Gastrocnemius medialis (tissue), 4 donors: ENCODE measurements at regions not wholly inside any gene's neighbourhood (a gene's known extent, or its start where the extent isn't known, plus 50 kb on each side); places are given as distances from the start of the nearest gene placed in this dataset.

Source experiments
- ATAC-seq, 2 donors: fragments of 150-250 bp; one replicate each; pipeline ENCODE4 v1.9.1; 2016
- DNase-seq, 2 donors: peaks; one replicate each; pipeline ENCODE4 v3.0.0-alpha.2; 2019
- H3K27ac ChIP-seq, 4 donors: fragments of 200-600 bp; sonication (generic); 1 replicate in 1 of 4; 2 replicates in 3 of 4; pipeline ENCODE4 v1.5.1; 2016 to 2018; ENCODE audit warnings: mild to moderate bottlenecking in 2 of 4, moderate library complexity in 1 of 4
- H3K27me3 ChIP-seq, 3 donors: fragments of 200-600 bp; sonication (generic) in 2 of 3; 1 replicate in 1 of 3; 2 replicates in 2 of 3; pipeline versions ENCODE4 v1.5.1 to v1.6.0; 2016 to 2019; ENCODE audit warnings: mild to moderate bottlenecking in 1 of 3, moderate library complexity in 1 of 3
- H3K36me3 ChIP-seq, 2 donors: fragments of 200-600 bp; sonication (generic) in 1 of 2; one replicate each; pipeline ENCODE4 v1.5.1; 2017 to 2018
- H3K4me1 ChIP-seq, 2 donors: fragments of 200-600 bp; sonication (generic) in 1 of 2; one replicate each; pipeline ENCODE4 v1.5.1; 2016 to 2017; ENCODE audit warnings: mild to moderate bottlenecking in 2 of 2
- H3K4me3 ChIP-seq, 4 donors: fragments of 200-600 bp; sonication (generic) in 3 of 4; 1 replicate in 1 of 4; 2 replicates in 3 of 4; pipeline ENCODE4 v1.5.1; 2016 to 2019; ENCODE audit warnings: mild to moderate bottlenecking in 2 of 4
- H3K9me3 ChIP-seq, 3 donors: fragments of 200-600 bp; sonication (generic) in 2 of 3; 1 replicate in 1 of 3; 2 replicates in 2 of 3; pipeline ENCODE4 v1.5.1; 2016 to 2019
- CTCF ChIP-seq, 5 experiments: fragments of 450-650 bp in 3 of 5; fragments of 200-600 bp in 2 of 5; sonication (generic) in 2 of 5; IDR thresholded peaks in 4 of 5; conservative IDR thresholded peaks in 1 of 5; 1 replicate in 4 of 5; 2 replicates in 1 of 5; pipeline ENCODE4 v1.5.1; 2016 to 2019; ENCODE audit warnings: antibody characterized with exemption in 5 of 5, mild to moderate bottlenecking in 3 of 5, moderate library complexity in 3 of 5
- POLR2A ChIP-seq, 2 donors: fragments of 450-650 bp; IDR thresholded peaks; one replicate each; pipeline ENCODE4 v1.6.1; 2017; ENCODE audit warnings: antibody characterized with exemption in 2 of 2, mild to moderate bottlenecking in 2 of 2, moderate library complexity in 2 of 2
- in situ Hi-C, 4 donors: fragments of 200-750 bp; cut with MboI; loops; one replicate each; pipeline versions ENCODE4 v1.15.0 to v1.8.0; 2017; ENCODE audit warnings: low sequenced_read_pairs in 4 of 4
- intact Hi-C: fragments of 100-400 bp; cut with DNase I; formaldehyde crosslinking; loops from one replicate; pipeline ENCODE4 v1.15.1; 2023; ENCODE audit warnings: low total_unique reads

DNA sequence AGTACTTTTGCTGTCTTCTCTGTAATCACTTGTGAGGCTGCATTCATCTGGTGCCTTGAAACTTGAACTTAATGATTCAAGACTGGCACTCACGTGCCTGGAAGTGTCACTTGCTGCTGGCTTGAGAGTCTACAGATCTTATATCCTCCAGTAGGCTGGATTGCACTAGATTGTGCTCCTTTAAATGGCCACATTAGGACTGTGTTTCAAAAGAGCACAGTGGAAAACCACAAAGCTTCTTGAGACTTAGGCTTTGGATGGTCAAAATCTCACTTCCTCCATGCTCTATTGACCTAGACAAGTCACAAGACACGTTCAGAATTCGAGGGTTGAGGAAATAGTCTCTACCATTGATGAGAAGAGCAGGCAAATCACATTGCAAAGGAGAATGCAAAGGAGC lies 1278.8 kb upstream of the MIR17HG start:
- Histone ChIP-seq H3K4me1 (no peaks in the 10 kb centered on the region), H3K27ac (no peak overlapping the region), H3K9me3 (no peaks in the 10 kb centered on the region), H3K4me3 (no peak overlapping the region), H3K27me3 (no peaks in the 10 kb centered on the region), H3K36me3 (no peaks in the 10 kb centered on the region)
- ATAC-seq = no peak
- TF ChIP-seq CTCF (IDR thresholded peaks at IDR 0.05 in 4 of 5, conservative IDR thresholded peaks at IDR 0.05 in 1 of 5) (no peak), POLR2A (IDR thresholded peaks at IDR 0.05) (no peak)
- no peak for DNase-seq
- in situ Hi-C loops = no loop called here
- intact Hi-C loops = no loop called here

- Histone ChIP-seq H3K27ac (no peak overlapping the region), H3K4me3 (no peak overlapping the region), H3K9me3 (no peaks in the 10 kb centered on the region), H3K36me3 (no peaks in the 10 kb centered on the region), H3K27me3 (no peaks in the 10 kb centered on the region), H3K4me1 (no peaks in the 10 kb centered on the region)
- TF ChIP-seq POLR2A (IDR thresholded peaks at IDR 0.05) (no peak), CTCF (IDR thresholded peaks at IDR 0.05 in 4 of 5, conservative IDR thresholded peaks at IDR 0.05 in 1 of 5) (no peak)
- in situ Hi-C loops (no loop called here), intact Hi-C loops (no loop called here)
- DNase-seq = no peak
- no peak for ATAC-seq
These were observed 1277.1 kb upstream of the MIR17HG start for GRCh38 chr13:90070362-90070761.

GRCh38 chr13:90070837-90071525 lies 1276.5 kb upstream of the MIR17HG start:
- ATAC-seq (no peak), DNase-seq (no peak)
- Histone ChIP-seq H3K27me3 (no peaks in the 10 kb centered on the region), H3K4me3 (no peak overlapping the region), H3K27ac (no peak overlapping the region), H3K4me1 (no peaks in the 10 kb centered on the region), H3K36me3 (no peaks in the 10 kb centered on the region), H3K9me3 (no peaks in the 10 kb centered on the region)
- TF ChIP-seq POLR2A (IDR thresholded peaks at IDR 0.05) (no peak), CTCF (IDR thresholded peaks at IDR 0.05 in 4 of 5, conservative IDR thresholded peaks at IDR 0.05 in 1 of 5) (no peak)
- intact Hi-C loops = no loop called here
- in situ Hi-C loops = no loop called here

DNA sequence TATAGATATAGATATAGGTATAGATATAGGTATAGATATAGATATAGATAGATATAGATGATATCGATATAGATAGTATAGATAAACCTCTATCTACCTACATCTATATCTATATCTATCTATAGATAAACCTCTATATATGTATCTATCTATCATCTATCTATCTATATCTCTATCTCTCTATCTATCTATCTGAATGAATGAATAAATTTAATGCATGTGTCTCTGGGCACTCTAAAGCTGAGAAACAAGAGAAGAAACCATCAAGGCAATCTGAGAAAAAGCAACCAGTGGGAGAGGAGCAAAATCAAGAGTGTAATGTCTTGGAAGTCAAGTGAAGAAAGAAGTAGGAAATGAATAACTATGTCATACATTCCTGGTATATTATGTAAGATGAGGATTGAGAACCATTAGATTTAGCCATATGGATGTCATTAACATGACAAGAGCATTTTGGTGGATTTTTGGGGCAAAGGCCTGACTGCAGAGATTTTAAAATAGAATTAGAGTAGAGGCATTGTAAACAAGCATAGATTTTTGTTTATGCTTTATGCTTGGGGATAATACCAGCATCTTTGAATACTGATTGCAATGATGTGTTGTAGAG lies 1262.7 kb upstream of the MIR17HG start:
- intact Hi-C loops (no loop called here), in situ Hi-C loops (no loop called here)
- Histone ChIP-seq H3K27me3 (no peaks in the 10 kb centered on the region), H3K27ac (no peak overlapping the region), H3K4me1 (no peaks in the 10 kb centered on the region), H3K4me3 (no peak overlapping the region), H3K9me3 (no peaks in the 10 kb centered on the region), H3K36me3 (no peaks in the 10 kb centered on the region)
- ATAC-seq = no peak
- TF ChIP-seq CTCF (IDR thresholded peaks at IDR 0.05 in 4 of 5, conservative IDR thresholded peaks at IDR 0.05 in 1 of 5) = no peak
- TF ChIP-seq POLR2A (IDR thresholded peaks at IDR 0.05) = no peak
- no peak for DNase-seq
